Stimulated activated CD8-positive, alpha-beta memory T cell treated with anti-CD3 and anti-CD28 coated beads, Interleukin-7, amount 100 ng/mL, for 48 hours (primary cell): ENCODE measurements at regions not wholly inside any gene's neighbourhood (a gene's known extent, or its start where the extent isn't known, plus 50 kb on each side); places are given as distances from the start of the nearest gene placed in this dataset.
"Not testable (repeated sequence)": the region's sequence is repeated elsewhere in the genome, so short reads cannot be mapped to it uniquely, and the experiment has no call there.

Experiments used
- DNase-seq, 2 donors: peaks; one replicate each; pipeline ENCODE4 v3.0.0-alpha.2; 2020; ENCODE audit warnings: low read depth in 1 of 2; ENCODE audit errors: extremely low read depth in 1 of 2

DNA sequence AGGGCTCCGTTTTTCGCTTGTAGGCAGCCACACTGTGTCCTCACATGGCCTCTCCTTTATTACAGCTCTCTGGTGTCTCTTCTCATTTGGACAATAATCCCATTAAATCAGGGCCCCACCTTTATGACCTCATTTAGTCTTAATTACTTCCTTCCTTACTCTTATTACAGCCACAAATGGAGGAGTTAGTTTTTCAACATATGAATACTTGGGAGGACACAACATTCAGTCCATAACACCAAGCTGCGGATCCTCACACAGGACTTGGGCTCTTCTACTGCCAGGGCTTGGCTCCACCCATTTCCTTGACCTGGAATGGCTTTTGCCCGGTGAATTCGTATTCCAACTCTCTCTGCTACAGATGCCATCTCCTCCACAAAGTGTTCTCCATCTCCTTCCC lies 74.3 kb upstream of the SLC7A14 start:
- DNase-seq, result no peak

DNA sequence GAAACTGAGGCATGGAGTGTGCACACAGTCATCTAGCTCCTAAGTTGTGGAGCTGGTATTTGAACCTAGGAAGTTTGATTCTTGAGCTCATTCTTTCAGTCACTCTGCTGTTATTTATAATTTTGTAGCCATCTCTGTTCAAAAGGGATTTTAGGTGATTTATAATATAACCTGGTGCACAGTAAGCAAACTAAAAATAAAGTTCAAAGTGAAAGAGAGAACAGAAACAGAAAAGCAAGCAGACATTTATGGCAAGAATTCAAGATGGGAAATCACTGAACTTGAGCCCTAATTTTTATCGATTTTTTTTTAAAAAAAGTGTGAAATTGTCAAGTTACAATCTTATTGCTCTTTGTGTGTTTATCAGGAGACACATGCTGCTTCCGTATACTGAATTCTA lies 71.4 kb upstream of the SLC7A14 start:
- no peak for DNase-seq

DNA sequence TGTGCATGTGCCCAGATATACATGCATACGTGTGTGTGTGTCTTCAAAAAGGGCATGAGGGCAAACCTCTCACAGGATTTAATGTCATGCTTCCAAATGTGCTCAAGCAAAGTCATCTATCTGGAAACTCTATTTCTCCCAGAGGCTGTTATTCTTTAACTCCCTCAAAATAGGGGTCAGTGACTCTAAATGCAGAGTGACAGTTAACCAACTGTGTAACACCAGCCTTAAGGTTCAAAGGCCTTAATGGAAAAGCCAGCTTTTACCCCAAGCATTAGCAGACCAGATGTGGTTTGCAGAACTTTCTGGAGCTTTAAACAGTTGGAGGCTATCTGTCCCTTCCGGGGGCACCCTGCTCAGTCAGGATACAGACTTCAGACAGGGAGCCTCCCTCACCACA lies 70.4 kb upstream of the SLC7A14 start:
- DNase-seq, result no peak

DNA sequence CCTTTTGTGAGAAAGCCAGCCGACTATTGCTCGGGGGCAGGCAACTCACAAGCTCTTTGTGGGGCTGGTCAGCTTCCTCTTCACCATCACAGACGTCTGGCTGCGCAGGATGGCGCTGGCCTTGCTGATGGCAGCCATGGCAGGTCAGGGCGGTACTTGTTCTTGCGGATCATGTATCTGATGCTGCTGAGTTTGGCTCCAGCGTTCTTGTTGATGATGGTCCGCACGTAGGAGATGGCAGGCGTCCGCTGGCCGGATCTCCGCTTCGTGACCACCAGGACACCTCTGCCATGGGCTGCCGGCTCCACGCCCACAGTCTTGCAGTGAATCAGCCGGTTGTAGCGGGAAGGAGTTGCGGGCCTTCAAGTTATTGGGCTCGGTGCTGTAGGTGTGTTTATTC lies 67.9 kb upstream of the SLC7A14 start:
- DNase-seq, result no peak

DNA sequence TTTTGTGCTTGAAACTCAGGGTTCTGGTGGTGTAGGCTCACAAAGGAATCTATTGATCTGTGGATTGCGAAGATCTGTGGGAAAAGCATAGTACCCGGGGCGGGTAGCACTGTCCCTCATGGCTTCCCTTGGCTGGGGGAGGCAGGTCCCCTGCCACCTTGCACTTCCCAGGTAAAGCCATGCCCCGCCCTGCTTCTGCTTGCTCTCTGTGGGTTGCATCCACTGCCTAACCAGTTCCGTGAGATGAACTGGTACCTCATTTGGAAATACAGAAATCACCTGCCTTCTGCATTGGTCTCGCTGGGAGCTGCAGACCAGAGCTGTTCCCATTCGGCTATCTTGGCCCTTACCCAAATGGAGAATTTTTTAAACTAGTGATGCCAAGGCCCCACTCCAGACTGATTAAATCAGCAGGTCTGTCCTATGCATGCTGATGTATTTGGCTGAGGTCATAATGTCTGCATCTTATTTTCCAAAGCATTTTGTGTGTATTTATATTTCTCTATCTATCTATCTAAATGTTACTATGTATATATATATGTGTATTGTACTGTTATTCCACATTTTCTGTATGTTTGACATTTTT lies 65.5 kb upstream of the SLC7A14 start:
- DNase-seq, result no peak

DNA sequence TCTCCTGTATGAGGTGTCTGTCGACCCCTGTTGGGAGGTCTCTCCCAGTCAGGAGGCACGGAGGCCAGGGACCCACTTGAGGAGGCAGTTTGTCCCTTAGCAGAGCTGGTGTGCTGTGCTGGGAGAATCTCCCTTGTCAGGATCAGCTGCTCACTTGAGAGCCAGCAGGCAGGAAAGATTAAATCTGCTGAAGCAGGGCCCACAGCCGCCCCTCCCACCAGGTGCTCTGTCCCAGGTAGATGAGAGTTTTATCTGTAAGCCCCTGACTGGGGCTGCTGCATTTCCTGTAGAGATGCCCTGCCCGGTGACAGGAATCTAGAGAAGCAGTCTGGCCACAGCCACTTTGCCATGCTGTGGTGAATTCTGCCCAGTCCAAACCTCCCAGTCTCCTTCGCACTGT lies 64.7 kb upstream of the SLC7A14 start:
- DNase-seq, result not testable (repeated sequence)

DNA sequence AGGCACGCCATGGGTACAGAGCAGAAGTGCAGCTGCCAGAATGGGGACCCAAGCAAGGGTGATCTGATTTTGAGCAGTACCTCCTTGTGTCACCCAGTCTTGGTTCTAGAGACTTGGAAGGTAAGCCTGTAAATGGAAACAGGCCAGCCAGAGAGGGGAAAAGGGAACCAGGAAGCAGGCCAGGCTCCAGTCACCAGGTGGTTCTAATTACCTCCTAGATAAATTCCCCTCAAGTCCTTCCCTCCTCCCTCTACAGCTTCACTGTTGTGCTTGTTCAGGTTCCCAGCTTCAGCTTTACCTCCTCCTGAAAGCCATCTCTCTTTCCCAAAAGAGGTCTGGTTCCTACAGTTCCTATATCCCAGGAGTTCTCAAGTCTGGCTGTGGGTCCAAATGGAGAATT lies 58.8 kb upstream of the SLC7A14 start:
- no peak for DNase-seq

DNA sequence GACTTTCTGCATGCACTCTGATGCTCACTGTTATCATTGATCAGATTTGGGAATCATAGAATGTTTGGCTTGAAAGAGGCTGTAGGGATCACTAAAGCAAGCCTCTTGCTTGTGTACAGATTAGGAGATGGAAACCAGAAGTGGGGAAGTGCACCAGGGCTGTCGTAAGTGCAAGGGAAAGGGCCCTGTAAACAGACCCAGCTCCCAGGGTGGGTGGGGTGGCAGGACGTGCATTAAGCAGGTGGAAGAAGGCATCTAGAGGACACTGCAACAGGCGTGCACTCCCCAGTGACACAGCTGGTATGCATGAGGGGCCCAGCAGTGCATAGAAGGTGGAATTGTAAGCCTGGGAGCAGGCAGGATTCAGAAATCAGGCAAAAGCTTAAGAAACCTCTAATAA lies 58.0 kb upstream of the SLC7A14 start:
- DNase-seq, result no peak

DNA sequence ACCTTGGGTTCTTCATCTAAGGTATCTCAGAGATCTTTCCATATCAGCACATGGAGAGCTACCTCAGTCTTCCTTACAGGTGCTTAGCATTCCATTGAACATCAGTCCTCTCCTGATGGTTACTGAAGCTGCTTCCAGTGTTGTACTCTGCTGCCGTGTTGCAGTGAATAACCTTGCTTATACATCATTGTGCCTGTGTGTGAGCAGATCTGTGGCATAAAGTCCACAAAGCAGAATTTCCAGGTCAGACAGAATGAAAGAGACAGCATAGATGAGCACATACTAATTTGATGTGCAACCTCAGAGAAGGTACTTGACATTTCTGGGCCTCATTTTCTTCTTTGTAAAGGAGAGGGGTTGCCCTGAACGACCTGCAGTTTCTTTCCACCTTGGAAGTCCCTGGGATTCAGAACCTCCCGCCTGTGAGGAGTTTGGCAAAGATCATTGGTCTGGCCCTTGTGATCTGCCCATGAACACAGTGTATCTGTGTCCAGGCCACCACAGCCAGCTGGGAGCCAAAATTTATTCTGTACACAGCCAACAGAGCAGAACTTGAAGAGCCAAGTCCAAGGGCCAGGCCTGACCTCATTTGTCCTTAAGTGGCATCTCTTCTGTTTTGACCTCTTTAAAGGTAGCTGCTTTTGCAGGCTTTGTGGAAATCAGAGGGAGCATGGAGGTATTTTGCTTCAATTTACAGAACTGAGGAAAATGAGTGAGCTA lies 57.2 kb upstream of the SLC7A14 start:
- DNase-seq, result no peak

DNA sequence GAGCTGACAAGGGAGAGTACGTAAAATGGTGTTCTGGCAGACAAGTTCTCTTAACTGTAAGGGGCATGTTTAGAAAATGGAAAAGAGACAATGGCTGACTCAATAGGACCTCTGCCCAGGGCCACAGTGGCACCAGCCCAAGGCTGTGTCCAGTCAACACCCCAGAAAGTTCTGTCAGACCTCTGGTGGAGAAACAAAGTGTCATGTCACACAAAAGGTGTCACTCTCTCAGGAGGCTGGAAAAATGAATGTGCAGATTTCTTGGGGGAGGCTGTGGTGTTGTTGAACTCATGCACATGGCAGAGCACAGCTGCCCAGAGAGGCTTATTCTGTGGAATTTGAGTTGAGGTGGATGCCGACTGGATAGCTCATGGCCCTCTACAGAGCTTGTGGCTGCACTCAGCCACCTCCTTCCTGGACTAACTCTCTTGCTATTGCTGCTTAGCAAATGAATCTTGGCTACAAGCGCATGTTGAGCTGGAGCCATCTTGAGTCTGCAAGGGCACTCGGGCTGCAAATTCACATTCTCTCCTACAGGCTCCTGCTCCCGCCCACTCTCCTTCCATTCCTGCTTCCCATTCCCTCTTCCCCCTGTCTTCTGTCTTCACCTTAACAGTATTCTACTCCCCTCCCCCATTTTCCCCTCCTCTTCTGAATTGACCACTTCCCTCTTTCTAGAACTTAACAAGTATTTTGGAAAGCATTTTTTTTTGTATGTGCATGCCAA lies 55.8 kb upstream of the SLC7A14 start:
- no peak for DNase-seq

DNA sequence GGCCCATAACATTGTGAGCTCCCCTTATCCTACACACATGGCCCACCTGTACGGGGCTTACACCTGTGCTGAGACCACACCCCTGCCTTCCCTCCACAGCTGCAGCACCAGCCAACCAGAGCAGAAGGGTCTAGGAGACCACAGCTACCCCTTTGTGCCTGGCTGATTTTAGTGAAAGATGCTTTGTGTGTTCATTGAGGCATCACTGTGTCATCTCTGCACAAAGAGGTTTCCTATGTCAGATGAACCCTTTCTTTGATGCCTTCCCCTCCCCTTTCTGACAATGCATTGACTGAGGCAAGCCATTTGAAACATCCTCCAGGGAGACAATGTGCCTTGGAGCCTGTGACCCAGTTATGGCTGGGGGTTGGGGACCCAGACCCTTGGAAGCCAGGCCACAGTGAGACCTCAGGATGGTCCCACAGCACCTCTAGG lies 54.9 kb upstream of the SLC7A14 start:
- no peak for DNase-seq

DNA sequence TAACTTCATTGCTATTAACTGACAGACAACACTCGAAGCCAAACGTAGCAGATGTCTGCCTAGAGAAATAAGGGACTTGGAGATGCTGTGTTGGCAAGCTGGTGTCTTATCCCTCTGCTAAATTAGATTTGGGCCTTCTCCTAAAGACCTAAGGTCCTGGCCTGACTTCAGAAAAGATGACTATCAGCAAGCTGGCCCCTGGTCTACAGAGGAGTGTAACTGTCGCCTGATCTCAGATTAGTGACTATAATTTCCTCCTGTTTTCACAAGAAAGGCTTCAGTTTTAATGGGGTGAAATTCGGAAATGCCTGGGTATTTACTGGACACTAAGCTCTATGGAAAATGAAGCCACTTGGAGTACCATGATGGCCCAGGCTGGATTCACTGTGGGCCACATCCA lies 53.1 kb upstream of the SLC7A14 start:
- no peak for DNase-seq

DNA sequence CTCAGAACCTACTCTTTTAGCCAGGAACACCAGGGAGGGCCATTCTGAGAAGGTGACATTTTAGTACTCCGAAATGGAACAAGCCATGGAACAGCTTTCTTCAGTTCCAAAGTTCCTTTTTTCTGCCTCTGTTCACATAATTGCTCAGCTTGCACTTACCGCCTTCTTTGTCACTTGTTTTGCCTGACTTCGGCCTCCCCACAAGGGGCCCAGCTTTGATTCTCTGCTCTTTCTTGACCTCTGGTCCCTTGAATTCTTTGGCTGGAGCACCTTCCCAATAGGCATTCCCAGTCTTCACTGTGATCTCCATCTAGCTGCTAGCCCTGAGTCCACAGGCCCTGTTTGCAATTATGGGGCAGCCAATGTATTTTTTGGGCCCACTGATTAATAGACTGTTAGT lies 51.4 kb upstream of the SLC7A14 start:
- DNase-seq, result no peak

DNA sequence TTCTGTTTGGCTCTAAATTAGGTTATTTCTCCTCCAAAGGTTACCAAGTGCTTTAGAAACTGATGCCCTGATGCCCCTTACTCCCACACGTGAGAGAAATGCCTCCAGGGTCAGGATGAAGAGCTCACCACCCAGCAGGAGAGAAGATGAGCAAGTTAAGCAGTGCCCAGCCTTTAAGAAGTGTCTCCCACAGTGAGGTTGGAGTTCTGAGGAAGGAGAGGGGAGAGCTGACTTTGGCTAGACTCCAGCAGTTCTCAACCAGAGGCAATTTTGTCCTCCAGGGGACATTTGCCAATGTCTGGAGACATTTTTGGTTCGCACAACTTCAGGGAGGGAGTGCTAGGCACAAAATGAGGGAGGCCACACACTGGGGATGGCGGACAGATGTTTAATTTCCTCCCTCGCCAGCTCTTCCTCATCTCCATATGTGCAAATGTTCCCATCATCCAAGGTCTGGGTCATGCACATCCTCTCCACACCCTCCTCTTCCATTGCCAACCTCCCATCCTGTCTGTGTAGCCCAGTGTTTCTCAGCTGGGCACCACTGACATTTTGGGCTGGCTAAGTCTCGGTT lies 50.6 kb upstream of the SLC7A14 start:
- DNase-seq, result no peak
